ENCODE measurements at regions not wholly inside any gene's neighbourhood (a gene's known extent, or its start where the extent isn't known, plus 50 kb on each side); places are given as distances from the start of the nearest gene placed in this dataset.

DNA sequence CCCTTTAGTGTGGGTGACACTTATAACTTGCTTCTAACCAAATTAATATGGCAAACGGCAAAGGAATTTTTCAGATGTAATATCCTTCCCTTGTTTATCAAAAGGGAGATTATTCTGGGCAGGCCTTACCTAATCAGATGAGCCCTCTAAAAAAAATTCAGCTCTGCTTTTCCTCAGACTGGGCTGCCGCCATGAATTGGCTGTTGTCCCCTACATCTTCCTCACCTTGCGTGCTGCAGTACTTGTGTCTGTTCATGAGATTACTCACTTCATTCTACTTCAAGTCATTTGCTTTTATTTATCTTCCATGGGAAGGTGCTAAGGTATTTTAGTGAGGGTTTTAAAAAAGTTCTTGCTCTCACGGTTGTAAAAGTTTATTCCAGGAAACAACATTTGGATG, 705.5 kb downstream of the KCNT2 start:
- TF ChIP-seq ZNF274 (IDR thresholded peaks at IDR 0.05; ENCODE audit: low read depth, low read length): no peak
- TF ChIP-seq POLR2AphosphoS5 (IDR thresholded peaks at IDR 0.05; ENCODE audit: low read depth, low read length): no peak
- no peak for TF ChIP-seq EZH2 (IDR thresholded peaks at IDR 0.05)
- TF ChIP-seq, protein P1, sequence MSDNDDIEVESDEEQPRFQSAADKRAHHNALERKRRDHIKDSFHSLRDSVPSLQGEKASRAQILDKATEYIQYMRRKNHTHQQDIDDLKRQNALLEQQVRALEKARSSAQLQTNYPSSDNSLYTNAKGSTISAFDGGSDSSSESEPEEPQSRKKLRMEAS (IDR thresholded peaks at IDR 0.05): no peak

Measured in HCT116 (cell line).